Fibroblast of skin of right quadriceps (primary cell): ENCODE measurements at regions not wholly inside any gene's neighbourhood (a gene's known extent, or its start where the extent isn't known, plus 50 kb on each side); places are given as distances from the start of the nearest gene placed in this dataset.

Experiments
- DNase-seq: peaks from one replicate; pipeline ENCODE4 v3.0.0-alpha.2; 2013

DNA sequence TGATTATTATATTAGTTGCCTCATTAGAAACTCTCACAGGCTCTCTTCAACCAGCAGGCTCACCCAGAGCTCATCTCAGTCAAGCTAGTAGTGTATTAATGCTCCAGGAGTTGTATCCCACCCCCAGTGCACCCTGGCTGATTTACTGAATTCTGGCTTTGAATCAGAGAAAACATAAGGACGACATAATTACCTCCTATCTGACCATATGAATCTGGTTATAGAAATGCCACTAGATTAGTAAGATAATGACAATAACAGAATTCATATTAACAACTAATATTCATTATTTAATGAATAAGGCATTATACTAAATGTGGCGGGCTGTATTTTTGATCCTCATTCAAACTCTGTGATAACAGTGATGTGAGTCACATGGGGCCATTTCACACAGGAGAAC, 1066.7 kb downstream of the TTLL7 start:
- DNase-seq, result no peak

DNA sequence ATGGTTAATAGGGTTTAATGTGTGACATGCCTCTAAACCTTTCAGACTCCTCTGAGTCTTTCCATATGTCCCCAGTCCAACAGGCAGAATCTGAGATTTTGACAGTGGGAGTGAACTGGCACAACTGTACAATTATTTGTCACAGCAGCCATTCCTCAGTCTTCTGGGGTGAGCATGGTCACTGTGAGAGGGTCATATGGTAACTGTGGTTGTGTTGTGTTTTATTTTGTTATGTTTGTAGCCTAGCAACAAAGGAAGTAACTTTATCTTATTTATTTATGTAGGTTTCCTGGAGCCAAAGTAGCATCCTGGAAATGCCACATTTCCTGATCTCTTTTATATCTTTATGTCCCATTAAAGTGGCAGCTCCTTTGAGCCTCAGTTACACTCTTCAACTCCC, 1067.9 kb downstream of the TTLL7 start:
- DNase-seq, result no peak

DNA sequence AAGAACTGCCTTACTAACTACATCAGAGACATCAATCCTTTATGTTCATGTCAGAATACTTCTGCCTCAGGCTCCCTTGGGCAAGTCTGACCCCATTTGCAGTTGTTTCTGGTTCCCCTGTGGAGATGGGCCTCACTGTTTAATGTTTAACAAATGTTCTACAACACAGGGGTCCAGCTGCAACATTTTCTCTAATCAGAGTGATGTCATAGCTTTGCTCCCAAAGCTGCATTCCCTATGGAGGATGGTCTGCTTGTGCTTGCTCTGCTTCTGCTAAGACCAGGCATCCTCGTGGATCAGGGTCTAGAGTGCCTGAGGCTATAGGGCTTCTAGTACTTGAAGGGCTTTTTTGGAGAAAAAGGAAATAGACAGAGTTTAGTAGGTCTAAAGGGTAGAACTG, 1071.2 kb downstream of the TTLL7 start:
- DNase-seq, result no peak

DNA sequence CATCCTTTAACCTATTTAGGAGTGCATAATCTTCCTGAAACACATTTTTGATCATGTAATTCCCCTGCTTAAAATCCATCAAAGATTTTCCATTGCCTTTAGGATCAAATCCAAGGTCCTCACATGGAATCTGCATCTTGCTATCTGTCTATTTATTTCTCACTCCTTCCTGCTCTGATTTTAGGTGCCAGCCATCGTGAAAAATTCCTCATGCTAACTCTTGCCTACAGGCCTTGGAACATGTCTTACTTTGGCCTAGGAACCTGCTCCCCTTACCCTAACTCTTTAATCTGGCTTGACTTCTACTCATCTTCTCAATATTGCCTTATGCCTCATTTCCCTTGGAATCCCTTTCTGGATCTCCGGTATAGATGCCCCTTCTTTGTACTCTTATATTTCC, 1074.3 kb downstream of the TTLL7 start:
- DNase-seq, result no peak

DNA sequence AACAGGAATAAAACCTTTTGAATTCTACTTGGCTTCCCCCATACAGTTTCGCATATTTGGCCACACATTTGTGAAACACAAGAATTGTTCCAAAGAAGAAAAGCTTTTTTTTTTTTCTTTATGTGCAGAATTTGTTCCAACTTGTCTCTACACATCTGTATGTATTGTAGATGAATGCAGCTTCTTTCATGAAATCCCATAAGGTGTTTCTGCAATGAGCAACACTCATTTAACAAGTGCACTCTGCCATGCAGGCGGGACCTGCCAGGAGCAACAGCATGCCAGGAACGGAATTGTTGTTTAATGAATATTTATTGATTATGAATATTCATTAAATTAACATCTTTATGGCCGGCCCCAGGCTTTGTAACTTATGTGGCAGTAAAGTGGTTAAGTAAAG, 1075.0 kb downstream of the TTLL7 start:
- DNase-seq, result no peak

DNA sequence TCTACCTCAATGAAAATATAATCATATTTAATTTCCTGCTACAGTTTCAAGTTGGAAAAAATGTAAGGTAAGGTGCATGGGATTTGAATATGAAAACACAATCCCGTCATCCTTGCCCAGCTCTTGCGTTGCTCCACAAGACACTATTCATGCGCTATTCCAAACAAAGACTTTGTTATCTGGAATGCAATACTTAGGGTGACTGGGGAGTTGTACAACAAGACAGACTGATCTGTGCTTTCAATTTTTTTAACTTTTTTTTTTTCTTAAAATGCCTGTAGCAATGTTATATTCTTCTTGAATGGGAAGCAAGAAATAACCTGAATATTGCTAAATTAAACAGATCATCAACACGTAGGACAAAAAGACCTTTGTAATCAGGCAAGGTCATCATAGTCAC, 1077.2 kb downstream of the TTLL7 start:
- no peak for DNase-seq

DNA sequence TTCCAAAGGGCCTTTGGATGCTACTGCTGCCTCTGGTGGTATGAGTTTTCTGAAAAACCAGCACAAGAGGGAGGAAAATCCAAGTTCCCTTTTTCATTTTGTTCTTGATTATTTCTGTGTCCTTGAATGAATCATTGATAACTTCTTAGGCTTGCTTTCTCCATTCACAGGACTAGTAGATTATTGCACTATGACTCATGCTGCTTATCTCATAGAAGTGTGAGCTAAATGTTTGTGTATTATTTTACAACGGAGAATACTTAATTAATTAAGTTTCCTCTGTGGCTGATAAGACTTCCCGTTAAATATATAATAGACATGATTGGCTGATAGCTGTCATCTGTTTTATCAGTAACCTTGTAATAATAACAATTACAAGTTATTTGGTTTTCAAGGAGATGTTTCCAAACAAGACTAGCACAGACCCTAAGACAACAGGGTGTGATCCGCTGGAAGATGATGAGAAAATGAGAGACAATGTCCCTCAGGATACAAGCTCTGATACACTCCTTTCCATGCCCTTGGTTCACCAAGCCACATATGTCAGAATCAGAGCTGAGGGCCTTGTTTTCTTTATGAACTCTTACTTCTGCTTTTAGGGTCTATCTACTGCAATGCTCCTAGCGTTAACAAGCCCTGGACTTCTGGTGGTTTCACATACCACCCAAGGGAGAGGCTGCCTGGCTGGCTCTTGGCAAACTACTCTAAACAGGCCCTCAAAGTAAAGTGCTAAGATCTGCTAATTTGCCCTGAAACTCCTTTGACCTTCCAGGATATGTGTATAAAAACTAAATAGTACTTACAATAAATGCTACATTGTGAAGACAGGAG, 1078.3 kb downstream of the TTLL7 start:
- peak; percentile 21 for DNase-seq

DNA sequence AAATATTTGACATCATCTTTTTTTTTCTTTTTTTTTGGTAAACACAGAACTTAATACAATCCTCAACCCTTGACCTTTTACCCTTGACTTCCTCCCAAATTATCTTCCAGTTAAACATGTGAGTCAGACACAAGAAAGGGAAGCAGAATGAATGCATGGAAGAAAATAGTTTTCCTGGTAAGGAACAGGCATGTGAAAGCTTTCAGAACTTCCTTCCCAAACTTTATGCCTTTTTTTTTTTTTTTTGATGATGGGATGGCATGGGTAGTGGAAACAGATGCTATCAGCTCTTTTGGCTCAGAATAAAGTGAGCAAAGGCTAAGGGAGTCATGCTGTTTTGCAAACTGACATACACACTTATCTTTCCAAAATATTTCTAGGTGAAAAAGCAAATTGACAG, 1079.1 kb downstream of the TTLL7 start:
- no peak for DNase-seq

DNA sequence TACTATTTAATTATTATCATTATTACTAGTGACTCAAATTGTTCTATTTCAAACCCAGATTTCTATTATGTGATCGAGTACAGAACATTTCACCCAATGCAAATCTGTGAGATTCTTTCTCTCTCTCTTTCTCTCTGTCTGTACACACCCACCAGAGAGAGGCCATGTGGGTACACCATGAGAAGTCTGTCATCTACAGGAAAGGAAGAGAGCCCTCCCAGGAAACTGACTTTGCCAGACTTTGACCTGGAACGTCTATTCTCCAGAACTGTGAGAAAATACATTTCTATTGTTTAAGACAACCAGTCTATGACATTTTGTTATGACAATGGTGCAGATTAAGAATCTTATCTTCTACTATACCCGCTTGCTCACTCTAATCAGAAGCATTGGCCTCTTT, 1091.6 kb downstream of the TTLL7 start:
- no peak for DNase-seq

DNA sequence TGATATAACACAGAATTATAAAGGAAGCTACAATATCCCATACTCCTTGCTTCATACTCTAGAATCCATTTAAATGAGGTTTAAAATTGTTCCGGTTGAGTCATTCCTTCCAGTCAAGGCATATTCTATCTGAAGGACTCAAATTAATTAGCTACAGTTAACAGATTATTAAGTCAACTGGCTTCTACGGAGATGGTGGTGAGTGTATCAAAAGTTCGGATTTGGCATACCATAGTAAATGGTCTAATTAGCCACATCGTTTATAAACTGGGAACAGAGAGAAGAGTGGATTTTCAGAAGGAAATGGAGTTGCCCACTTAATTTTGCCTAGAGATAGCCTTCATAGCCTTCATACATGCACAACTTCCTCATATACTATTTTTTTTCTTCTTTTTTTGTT, 1095.3 kb downstream of the TTLL7 start:
- DNase-seq, result no peak

DNA sequence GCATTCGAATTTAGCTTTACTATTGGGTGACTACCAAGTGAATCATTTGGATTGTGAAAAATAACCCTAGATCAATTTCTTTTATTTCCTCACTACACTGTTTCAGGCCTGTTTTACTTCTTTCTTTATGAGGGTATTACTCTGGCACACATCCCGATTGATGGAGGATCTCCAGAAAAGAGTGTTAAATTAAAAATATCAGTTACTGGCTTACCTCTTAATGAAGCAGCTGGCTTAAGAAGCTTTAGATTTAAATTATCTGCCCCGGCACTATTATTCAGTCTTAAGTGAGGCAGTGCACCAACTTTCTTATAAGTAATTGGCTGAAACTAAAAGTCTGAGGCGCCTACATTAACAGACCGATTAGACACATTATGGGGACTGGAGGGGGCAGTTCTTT, 1097.4 kb downstream of the TTLL7 start:
- no peak for DNase-seq

DNA sequence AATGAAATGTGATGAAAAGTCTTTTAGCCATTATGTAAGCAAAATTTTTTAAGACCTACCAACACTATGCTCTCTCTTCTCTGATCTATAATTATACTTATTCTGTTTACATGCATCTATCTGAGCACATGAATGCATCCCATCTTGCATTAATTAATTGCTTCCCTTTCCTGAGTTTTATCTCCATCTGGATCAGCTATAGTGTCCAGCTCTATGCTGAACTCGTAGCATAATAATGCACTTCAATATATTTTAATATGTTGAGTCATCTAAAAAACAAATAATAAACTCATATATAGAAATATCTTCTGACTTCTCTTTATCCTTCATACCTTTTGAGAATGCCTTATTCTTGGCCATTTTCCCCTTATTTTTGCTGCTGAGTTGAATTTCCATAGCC, 1097.8 kb downstream of the TTLL7 start:
- peak; percentile 35 for DNase-seq

DNA sequence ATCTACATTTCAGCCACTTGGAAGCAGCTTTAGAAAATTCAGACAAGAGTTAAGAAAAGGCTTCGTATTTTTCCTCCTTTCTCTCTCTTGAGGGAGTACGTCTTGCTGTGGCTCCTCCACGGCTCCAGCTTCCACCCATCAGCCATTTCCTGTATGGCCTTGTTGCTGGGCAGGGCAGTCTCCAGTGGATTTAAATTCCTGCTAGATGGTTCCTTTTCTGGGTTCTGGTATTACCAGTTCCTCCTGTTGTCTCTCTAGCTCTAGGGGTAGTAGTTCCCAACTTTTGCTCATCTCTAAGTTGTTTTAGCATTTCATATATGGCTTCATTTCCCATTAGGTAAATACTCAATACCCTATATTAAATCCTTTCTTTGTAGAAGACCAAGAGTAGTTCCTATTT, 1098.3 kb downstream of the ADGRL2 start:
- DNase-seq, result no peak

DNA sequence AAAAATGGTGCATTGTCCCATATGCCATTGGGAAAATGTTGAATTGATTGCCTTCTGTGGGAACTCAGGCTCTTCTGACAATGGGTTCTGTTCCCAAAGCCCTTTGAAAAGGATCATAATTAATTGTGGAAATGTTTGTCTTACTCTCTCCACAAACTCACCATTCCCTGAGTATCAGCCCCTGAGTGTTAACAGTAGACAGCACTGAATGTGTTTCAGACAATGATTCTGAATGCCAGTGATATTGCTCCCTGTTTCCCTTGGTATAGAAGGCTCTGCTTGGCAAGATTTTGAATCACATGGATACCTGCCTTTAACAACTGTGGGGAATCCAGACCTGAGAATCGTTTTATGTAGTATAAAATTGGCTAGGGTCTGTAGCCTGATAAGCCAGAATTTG, 1096.8 kb downstream of the ADGRL2 start:
- DNase-seq, result no peak

DNA sequence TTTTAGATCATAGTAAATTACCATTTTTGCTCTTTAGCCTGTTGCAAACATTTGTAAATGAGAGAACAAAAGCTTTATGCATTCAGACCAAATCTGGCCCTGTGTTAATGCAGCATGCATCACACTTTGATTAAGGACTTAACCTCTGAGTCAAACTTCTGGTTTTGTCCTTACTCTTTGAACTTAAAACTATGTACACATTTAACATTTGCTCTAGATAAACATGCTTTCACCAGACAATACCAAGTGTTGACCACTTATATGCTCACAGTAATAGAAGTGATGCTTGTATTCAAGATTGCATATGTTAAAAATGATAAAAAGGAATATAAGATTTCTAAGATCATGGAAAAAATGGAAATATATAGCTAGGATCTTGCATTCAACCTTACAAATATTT, 1095.3 kb downstream of the ADGRL2 start:
- no peak for DNase-seq

DNA sequence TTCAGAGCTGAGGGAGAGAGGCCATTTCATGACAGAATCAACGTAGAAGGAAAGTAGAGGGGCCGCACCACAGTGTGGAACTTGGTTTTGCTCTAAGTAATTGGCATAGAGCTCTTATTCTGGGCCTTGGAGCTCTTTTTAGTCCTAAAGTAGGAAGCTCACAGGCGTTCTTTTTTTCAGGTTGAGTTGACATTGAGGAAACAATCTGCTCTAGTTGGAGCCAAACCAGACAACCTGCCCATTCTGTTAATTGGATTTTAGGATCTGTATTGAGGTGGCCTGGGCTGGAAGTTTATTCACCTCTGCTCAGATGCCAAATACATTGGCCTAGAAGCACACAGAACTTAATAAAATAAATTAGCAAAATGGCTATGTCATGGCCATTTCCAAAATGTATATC, 1093.9 kb downstream of the ADGRL2 start:
- no peak for DNase-seq

DNA sequence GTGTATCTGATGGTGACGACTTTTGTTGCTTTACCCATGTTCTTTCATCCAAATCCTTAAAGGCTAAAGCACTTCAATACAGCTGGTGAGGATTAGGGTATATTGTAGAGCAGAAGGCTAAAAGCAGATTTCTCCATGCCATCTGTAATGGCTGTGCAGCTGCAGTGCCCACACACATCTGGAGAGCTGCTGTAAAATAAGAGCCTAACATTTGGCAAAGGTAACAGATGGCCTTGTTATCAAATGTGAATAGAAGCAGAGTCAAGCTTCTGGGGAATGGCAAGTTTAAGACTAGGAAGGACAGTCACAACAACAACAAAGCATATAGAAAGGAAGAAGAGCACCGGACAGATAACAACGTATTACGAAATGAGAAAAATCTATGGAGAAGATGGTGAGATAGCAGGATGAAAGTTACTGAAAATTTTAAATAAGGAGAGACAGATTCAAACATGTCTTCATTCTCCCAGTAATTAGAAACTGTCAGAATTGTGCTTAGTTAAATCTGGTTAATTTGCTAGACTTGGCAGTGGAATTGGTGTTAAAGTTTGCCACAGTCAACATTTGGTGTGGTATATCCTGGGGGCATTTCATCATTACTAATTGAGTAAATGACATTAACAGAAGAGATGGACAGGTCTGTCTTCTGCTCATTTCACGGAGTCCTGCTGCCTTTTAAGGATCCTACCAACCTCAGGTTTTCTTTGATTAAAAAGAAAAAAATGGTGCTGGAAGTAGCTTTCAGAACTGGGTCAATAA, 1093.2 kb downstream of the ADGRL2 start:
- DNase-seq, result no peak

DNA sequence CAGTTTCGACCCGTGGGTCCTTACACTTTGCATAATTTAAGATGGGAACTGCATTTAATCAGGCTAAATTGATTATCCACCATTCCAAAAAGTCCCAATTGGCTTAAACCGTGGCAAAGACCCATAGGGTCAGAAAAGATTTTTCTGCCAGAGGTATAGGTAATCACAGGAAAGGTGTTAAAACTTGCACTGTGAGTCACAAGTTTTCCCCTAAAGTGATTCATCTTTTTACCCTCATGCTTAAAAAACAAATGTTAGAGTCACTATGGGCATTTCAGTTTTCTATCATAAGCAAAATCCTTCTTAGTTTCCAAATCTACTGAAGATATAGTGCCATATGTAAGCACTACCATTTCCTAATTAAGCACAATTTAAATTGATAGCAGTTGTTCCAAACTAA, 1079.8 kb downstream of the ADGRL2 start:
- DNase-seq, result no peak

DNA sequence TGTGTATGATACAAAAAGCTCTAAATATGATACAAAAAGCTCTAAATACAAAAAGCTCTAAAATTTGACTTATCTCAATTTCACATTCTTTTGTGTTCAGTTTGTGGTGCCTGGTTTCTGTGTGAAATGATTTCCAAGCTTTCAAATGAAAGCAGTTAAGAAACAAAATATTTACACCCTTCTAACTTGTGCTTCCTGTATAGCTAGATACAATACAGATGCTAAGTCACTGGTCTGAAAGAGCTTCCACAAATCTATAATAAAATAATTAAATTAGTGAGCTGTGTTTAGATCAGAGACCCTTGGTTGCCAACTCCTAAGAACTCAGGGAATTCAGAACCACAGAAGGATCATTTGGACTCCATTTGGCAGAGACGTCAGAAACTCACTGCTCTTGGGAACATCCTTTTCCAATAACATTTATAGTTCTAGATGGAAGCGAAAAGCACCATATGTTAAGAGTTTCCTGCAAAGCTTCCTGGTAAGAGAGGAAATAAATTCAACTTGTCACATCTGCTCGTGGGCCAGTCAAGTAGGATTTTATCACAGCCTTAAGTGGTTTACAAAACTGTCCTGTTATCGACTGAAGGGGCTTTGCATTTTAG, 1079.1 kb downstream of the ADGRL2 start:
- DNase-seq, result no peak

DNA sequence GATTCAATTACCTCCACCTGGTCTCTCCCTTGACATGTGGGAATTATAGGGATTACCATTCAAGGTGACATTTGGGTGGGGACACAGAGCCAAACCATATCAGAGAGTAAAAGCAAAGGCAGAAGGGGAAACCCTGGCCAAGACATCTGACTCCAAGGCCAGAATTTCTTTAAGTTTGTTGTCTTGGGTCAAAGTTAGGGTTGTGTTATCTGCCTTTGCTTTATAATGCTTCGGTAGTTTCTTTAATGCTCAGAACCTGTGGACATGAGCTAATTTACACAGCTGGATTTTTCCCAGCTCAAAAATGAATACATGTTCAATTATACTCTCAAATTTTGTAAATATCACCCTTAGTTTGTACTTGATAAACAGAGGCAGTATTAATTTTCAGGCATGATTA, 1074.4 kb downstream of the ADGRL2 start:
- no peak for DNase-seq

DNA sequence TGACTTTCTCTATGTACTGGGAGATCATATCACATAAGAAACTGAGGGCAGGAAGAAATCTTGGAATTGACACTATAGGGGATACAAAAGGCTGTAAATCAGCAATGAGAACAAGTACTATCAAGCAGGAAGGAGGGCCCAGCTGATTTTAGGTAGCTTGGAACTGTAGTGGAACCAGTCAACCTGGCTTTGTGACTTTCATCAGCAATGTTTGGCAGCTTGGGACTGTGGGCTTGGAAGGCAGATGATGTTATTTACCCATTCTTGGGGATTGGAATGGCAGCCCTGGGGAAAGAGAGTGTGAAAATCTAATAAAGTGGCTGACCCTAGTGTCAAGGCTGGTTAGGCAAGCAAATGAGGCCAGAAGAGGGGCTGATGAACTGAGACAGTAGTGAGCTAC, 1073.3 kb downstream of the ADGRL2 start:
- no peak for DNase-seq

DNA sequence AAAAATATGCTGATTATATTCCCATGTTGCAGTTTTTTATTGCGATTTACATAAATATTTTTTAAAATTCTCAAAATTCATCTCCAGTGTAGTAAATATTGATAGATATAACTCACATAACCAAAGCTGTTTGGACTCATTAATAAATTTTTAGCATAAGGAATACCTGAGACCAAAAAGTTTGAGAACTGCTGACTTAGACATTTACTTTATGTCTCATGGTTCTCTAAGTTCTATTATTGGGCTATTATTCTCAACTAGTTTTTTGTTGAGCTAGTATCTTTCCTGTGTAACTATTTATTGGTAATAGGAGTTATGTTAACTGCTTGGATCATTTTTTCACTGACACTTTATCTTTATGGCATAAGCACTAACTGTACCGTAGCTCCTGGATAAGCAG, 1069.6 kb downstream of the ADGRL2 start:
- no peak for DNase-seq

DNA sequence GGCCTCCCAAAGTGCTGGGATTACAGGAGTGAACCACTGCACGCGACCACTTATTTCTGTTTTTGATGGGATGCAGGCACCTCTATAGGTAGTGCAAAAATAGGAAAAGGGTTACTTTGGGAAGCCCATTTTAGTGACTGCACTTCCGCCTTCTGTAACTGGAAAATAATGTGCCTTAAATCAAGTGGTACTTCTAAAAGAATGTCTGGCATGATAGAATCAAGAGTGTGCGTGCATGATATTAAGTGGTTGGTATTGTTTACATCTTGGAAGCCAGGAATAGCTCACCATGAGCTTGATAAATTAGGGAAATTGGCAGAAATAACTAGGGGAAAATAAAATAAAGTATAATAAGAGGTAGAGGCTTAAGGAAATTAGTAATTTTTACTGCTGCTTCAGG, 1067.0 kb downstream of the ADGRL2 start:
- DNase-seq, result no peak

DNA sequence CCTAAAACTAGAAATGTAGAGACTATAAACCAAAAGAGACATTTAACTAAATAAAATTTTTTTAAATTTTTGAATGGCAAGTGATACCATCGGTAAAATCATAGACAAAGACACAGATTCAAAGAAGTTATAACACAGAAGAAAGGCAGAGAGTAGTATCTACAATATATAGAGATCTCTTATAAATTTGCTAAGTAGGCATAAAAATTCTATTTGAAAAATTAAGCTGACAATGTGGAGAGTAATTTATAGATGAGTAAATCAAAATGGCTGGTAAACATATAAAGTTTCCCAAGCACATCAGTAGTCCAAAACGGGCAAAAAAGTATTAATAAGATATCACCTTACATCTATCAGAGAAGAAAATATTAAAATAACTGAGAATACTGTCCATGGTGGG, 1061.0 kb downstream of the ADGRL2 start:
- no peak for DNase-seq
